Transverse colon (tissue), 4 donors: ENCODE measurements at regions not wholly inside any gene's neighbourhood (a gene's known extent, or its start where the extent isn't known, plus 50 kb on each side); places are given as distances from the start of the nearest gene placed in this dataset.

Experiments used
- DNase-seq: peaks from one replicate; pipeline ENCODE4 v3.0.0-alpha.2; 2019
- H3K27ac ChIP-seq, 4 donors: fragments of 200-600 bp; sonication (generic); 2 replicates each; pipeline ENCODE4 v1.5.1; 2016 to 2018; ENCODE audit warnings: inconsistent platforms in 4 of 4
- H3K27me3 ChIP-seq: fragments of 200-600 bp; sonication (generic); 2 replicates; pipeline ENCODE4 v1.5.1; 2017; ENCODE audit warnings: inconsistent platforms
- H3K36me3 ChIP-seq, 4 donors: fragments of 200-600 bp; sonication (generic); 2 replicates each; pipeline ENCODE4 v1.5.1; 2017 to 2019; ENCODE audit warnings: inconsistent platforms in 4 of 4
- H3K4me1 ChIP-seq, 4 donors: fragments of 200-600 bp; sonication (generic); 2 replicates each; pipeline ENCODE4 v1.5.1; 2017 to 2020; ENCODE audit warnings: inconsistent platforms in 4 of 4
- H3K4me3 ChIP-seq, 4 donors: fragments of 200-600 bp; sonication (generic); 1 replicate in 1 of 4; 2 replicates in 3 of 4; pipeline versions ENCODE4 v1.5.1 to v1.6.1; 2017 to 2019; ENCODE audit warnings: inconsistent platforms in 4 of 4
- H3K9me3 ChIP-seq, 2 donors: fragments of 200-600 bp; sonication (generic); 2 replicates each; pipeline ENCODE4 v1.5.1; 2017 to 2019; ENCODE audit warnings: inconsistent platforms in 2 of 2
- CTCF ChIP-seq, 5 experiments: fragments of 200-600 bp in 3 of 5; fragments of 450-650 bp in 2 of 5; sonication (generic) in 3 of 5; IDR thresholded peaks; 1 replicate in 2 of 5; 2 replicates in 3 of 5; pipeline ENCODE4 v1.5.1; 2016 to 2017; ENCODE audit warnings: antibody characterized with exemption in 5 of 5, inconsistent platforms in 3 of 5, mild to moderate bottlenecking in 2 of 5, moderate library complexity in 1 of 5
- EP300 ChIP-seq: sonication (generic); formaldehyde crosslinking; IDR thresholded peaks from one replicate; pipeline ENCODE4 v1.6.1; 2017; ENCODE audit warnings: antibody characterized with exemption, low read depth
- POLR2A ChIP-seq: fragments of 450-650 bp; IDR thresholded peaks from one replicate; pipeline ENCODE4 v1.6.1; 2016; ENCODE audit warnings: antibody characterized with exemption, mild to moderate bottlenecking, moderate library complexity
- POLR2AphosphoS5 ChIP-seq, 3 donors: sonication (generic); formaldehyde crosslinking; IDR thresholded peaks; one replicate each; pipeline ENCODE4 v1.6.1; 2016; ENCODE audit warnings: antibody characterized with exemption in 3 of 3
- WGBS, 2 donors: methylation state at CpG; one replicate each; pipeline ENCODE4 v1.1.5; 2018; ENCODE audit warnings: low coverage in 1 of 2; 5-methylcytosine and 5-hydroxymethylcytosine counted together
- in situ Hi-C, 4 donors: fragments of 200-750 bp; cut with MboI; loops; one replicate each; pipeline versions ENCODE4 v1.15.0 to v1.15.1; 2017; ENCODE audit warnings: low sequenced_read_pairs in 3 of 4, low pct_ligation_motif_present in 1 of 4, low pct_unique_long_range_greater_than_20kb in 1 of 4
- intact Hi-C: fragments of 100-400 bp; cut with DNase I; formaldehyde crosslinking; loops from one replicate; pipeline ENCODE4 v1.15.1; 2023; ENCODE audit warnings: low total_unique reads

- intact Hi-C loops (no loop called here), in situ Hi-C loops (no loop called here)
- 56 to 64% methylated on average over 1 to 4 of the region's 4 CpGs for WGBS, 2 donors
- no peaks in the 10 kb centered on the region for H3K36me3 ChIP-seq
- no peak overlapping the region for H3K27ac ChIP-seq
- no peak overlapping the region for H3K4me3 ChIP-seq
- H3K4me1 ChIP-seq, result no peaks in the 10 kb centered on the region
- no peak for DNase-seq
- no peak for TF ChIP-seq CTCF (IDR thresholded peaks at IDR 0.05)
- no peak for TF ChIP-seq POLR2AphosphoS5 (IDR thresholded peaks at IDR 0.05)
- TF ChIP-seq EP300, result no peak
- TF ChIP-seq POLR2A, result no peak
- no peaks in the 10 kb centered on the region for H3K27me3 ChIP-seq
- no peaks in the 10 kb centered on the region for H3K9me3 ChIP-seq
Observed at GRCh38 chr16:86228713-86229112, 281.6 kb upstream of the FOXF1 start.

- TF ChIP-seq EP300 (no peak), POLR2A (no peak), CTCF (IDR thresholded peaks at IDR 0.05) (no peak), POLR2AphosphoS5 (IDR thresholded peaks at IDR 0.05) (no peak)
- H3K27me3 ChIP-seq, result no peaks in the 10 kb centered on the region
- H3K27ac ChIP-seq, result no peak overlapping the region
- no peaks in the 10 kb centered on the region for H3K4me1 ChIP-seq
- intact Hi-C loops (no loop called here), in situ Hi-C loops (no loop called here)
- WGBS, 2 donors, result 44 to 50% methylated on average over 2 of the region's 2 CpGs
- no peak for DNase-seq
- H3K9me3 ChIP-seq, result no peaks in the 10 kb centered on the region
- no peaks in the 10 kb centered on the region for H3K36me3 ChIP-seq
- no peak overlapping the region for H3K4me3 ChIP-seq
Observed at GRCh38 chr16:86229283-86229682, 281.0 kb upstream of the FOXF1 start.

GRCh38 chr16:86229866-86230656 is 280.3 kb upstream of the FOXF1 start:
- in situ Hi-C loops, result no loop called here
- Histone ChIP-seq H3K4me1 (no peaks in the 10 kb centered on the region), H3K27me3 (no peaks in the 10 kb centered on the region), H3K4me3 (no peak overlapping the region), H3K36me3 (no peaks in the 10 kb centered on the region), H3K9me3 (no peaks in the 10 kb centered on the region), H3K27ac (no peak overlapping the region)
- no peak for TF ChIP-seq EP300
- no peak for TF ChIP-seq CTCF (IDR thresholded peaks at IDR 0.05)
- TF ChIP-seq POLR2AphosphoS5 (IDR thresholded peaks at IDR 0.05), result no peak
- TF ChIP-seq POLR2A, result no peak
- no peak for DNase-seq
- intact Hi-C loops, result no loop called here
- WGBS, 2 donors, result 77% methylated on average over 22 of the region's 22 CpGs; no CpG with 5 or more reads in 1 of the 2 donors

- WGBS, 2 donors, result 84 to 100% methylated on average over 1 to 11 of the region's 11 CpGs
- intact Hi-C loops (no loop called here), in situ Hi-C loops (no loop called here)
- TF ChIP-seq CTCF (IDR thresholded peaks at IDR 0.05) (no peak), POLR2AphosphoS5 (IDR thresholded peaks at IDR 0.05) (no peak), POLR2A (no peak), EP300 (no peak)
- Histone ChIP-seq H3K27me3 (no peaks in the 10 kb centered on the region), H3K9me3 (no peaks in the 10 kb centered on the region), H3K4me3 (no peak overlapping the region), H3K27ac (no peak overlapping the region), H3K36me3 (no peaks in the 10 kb centered on the region), H3K4me1 (no peaks in the 10 kb centered on the region)
- DNase-seq, result no peak
Observed at GRCh38 chr16:86231321-86231995, 278.9 kb upstream of the FOXF1 start.
